Activated CD8-positive, alpha-beta memory T cell treated with anti-CD3 and anti-CD28 coated beads for 48 hours (primary cell): ENCODE measurements at regions not wholly inside any gene's neighbourhood (a gene's known extent, or its start where the extent isn't known, plus 50 kb on each side); places are given as distances from the start of the nearest gene placed in this dataset.

Experiments used
- DNase-seq, 3 experiments: peaks; one replicate each; pipeline ENCODE4 v3.0.0-alpha.2; 2020; ENCODE audit warnings: low read depth in 2 of 3, low spot score in 2 of 3

DNA sequence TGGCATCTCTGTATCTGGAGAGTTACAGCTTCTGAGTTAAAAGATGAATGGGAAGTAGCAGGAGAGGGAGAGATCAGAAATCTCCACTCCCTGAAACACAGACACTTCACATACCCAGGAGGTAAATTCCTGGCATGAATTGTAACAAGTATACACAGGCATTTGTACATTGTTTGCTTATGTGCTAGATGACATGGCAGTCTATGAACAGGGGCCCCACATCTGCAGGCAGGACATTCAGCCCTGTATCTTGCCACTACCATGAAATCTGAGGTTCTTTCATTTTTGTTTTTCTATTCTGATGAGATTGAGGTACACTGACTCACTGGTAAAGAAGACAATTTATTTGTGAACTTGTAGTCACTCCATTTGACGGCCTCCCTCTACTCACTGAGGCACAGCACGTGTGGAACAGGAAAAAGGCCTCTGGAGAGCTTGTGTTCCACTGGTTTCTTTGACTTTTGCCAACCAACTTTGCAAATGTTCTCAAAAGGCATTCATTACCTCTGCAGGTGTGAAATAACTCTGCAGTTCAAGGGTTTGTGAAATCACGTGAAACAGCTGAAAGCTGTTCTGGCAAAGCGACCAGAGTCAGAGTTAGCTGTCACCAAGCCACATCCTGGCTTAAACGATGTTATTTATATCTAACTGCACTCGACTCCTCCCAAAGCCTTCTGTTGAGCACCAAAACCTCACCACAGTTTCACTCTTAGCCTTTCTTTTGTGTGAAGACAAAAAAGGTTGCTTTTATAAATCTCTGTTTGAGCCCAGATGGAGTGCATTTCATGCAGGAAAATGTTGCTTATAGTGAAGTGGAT, 401.3 kb upstream of the CFAP20DC start:
- peak in 1 of 3 experiments; percentile 32 for DNase-seq

- no peak for DNase-seq
Observed at GRCh38 chr3:59450437-59450836, 400.6 kb upstream of the CFAP20DC start.

GRCh38 chr3:59446775-59447465, 397.1 kb upstream of the CFAP20DC start:
- no peak for DNase-seq

DNA sequence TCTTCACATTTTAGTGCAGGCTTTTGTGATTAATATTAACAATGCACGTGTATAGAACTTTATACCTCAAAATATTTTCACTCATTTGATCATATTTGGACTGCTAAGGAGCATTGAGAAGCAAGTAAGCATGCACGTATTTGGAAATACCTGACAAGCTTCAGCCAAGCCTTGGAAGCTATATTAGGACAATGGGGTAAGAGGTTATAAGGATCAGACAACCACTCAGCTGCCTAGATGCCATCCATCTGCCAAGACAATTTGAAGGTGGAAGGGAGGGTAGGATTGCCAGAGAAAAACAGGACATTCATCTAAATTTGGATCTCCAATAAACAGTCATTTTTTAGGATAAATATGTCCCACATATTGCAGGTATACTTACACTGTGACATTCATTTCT, 394.9 kb upstream of the CFAP20DC start:
- DNase-seq, result no peak

GRCh38 chr3:59444294-59444671, 394.5 kb upstream of the CFAP20DC start:
- no peak for DNase-seq

DNA sequence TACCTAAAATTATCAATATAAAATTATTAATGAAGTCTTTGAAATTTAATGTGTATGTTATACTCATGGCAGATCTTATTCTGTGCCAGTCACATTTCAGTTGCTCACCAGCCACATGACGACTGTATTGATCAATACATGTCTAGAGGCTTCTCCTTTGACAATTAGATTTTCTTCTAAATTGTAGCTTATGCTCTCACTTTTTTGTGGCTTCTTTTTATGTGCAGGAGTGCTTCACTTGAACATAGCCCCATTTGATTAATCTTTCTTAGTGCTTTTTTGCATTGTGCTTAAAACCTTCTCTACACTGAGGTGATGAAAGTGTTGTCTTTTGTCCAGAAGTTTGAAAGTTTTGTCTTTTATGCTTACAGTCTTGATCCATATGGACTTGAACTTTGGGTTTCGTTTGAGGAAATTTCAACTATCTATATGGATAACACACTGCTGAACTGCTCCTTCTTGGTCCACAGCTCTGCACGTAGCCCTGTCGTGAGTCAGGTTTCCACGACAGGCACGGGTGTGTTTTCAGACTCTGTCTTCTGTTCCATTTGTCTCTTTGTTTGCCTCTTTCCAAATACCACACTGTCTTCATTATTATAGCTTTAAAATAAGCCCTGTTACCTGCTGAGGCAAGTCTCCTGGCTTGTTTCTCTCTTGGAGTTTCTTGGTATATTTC, 393.9 kb upstream of the CFAP20DC start:
- no peak for DNase-seq

GRCh38 chr3:59442046-59442445, 392.2 kb upstream of the CFAP20DC start:
- DNase-seq, result no peak

DNA sequence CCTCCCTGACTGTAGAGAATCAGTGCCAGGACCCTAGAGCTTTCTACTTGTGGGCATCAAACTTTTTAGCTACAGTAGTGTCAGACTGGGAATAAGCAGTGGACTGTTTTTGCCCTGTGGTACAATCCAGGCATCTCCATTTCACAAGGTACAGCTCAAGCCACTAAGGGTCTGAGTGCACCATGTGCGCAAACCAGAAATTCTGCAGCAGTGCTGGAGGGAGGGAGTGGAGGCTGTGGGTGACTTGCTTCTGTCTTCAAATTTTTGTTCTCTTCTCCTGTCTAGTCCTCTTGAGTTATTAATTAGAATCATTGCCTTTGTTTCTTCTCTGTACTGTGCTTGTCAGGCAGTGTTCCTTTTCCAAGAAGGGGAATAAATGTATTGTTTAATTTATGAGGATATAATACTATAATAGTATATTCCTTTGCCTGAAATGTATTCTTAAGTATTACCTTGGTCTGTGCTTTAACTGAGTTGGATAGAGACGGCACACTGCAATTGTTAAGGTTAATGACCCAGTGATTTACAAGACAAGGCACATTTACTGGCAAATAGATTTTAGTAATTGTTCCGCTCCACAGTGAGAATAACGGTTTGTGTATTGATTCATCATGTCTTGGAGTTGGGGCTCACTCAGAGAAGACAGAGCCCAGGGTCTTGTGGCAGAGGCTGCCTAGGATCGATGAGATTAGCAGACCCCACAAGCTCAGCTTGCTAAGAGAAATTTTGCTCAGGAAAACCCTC, 390.6 kb upstream of the CFAP20DC start:
- no peak for DNase-seq

DNA sequence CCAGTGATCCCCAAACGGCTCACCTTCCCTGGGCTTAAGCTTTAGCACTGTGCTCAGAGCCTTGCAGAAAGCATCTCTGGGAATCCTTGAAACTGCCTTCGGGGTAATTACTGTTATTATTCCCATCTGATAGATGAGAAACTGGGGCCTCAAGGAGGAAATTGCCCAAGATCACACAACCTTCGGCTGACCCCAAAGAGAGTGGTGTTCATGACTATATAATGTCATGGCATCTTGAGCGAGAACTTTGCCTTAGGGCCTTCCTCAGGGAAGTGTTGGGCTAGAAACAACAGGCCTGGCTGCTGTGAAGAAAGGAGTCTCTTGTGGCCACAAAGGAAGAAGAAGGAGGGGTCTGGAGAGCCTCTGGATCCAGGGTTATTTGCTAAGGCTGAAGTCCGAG, 388.7 kb upstream of the CFAP20DC start:
- no peak for DNase-seq

GRCh38 chr3:59436164-59436958, 386.5 kb upstream of the CFAP20DC start:
- no peak for DNase-seq

DNA sequence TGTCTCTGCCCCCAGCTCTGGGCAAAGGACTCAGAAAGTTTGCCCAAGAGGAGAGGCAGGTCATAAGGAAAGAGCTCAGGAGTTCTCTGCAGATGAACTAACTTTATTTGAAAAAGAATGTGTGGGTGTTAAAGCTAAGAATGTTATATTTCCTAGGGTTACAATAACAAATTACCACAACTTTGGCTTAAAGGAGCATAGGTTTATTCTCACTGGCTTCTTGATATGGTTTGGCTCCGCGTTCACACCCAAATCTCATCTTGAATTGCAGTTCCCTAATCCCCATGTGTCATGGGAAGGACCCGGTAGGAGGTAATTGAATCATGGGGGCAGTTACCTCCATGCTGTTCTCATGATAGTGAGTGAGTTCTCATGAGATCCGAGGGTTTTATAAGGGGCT, 383.7 kb upstream of the CFAP20DC start:
- no peak for DNase-seq

GRCh38 chr3:59432665-59433064, 382.8 kb upstream of the CFAP20DC start:
- no peak for DNase-seq

- no peak for DNase-seq
Observed at GRCh38 chr3:59430341-59430740, 380.5 kb upstream of the CFAP20DC start.

GRCh38 chr3:59429198-59429597, 379.4 kb upstream of the CFAP20DC start:
- no peak for DNase-seq

GRCh38 chr3:59426821-59427565, 377.2 kb upstream of the CFAP20DC start:
- no peak for DNase-seq

- DNase-seq, result peak in 1 of 3 experiments; percentile 29
Observed at GRCh38 chr3:59425942-59426341, 376.1 kb upstream of the CFAP20DC start.

GRCh38 chr3:59425371-59425770, 375.5 kb upstream of the CFAP20DC start:
- no peak for DNase-seq

GRCh38 chr3:59424268-59425010, 374.6 kb upstream of the CFAP20DC start:
- DNase-seq, result no peak

GRCh38 chr3:59423707-59424106, 373.9 kb upstream of the CFAP20DC start:
- DNase-seq, result no peak
